ENCODE measurements at regions not wholly inside any gene's neighbourhood (a gene's known extent, or its start where the extent isn't known, plus 50 kb on each side); places are given as distances from the start of the nearest gene placed in this dataset.
A peak's percentile ranks its signal among the peaks of the same experiment; 100 is the strongest.
"Not testable (repeated sequence)": the region's sequence is repeated elsewhere in the genome, so short reads cannot be mapped to it uniquely, and the experiment has no call there.

DNA sequence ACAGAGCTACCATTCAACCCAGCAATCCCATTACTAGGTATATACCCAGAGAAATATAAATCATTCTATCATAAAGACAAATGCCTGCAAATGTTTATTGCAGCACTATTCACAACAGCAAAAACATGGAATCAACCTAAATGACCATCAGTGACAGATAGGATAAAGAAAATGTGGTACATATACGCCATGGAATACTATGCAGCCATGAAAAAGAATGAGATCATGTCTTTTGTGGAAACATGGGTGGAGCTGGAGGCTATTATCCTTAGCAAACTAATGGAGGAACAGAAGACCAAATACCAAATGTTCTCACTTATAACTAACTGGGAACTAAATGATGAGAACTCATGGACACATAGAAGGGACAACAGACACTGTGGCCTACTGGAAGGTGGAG lies 318.9 kb downstream of the ZIC3 start:
- DNase-seq = not testable (repeated sequence)

DNA sequence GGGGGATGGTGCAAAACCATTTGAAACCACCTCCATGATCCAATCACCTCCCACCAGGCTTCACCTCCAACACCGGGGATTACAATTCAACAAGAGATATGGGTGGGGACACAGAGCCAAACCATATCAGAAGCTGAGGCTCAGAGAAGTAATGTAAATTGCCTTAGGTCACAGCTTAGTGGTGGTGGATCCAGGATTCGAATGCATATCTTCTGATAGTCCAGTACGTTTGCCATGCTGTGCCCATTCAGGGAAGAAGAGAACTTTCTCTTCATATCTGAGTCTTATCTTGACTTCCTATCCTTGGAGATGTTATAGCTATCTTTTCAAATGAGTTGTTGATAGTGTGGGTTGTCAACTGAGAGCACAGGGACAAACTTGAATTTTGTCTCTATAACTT lies 325.5 kb downstream of the ZIC3 start:
- no peak for DNase-seq

DNA sequence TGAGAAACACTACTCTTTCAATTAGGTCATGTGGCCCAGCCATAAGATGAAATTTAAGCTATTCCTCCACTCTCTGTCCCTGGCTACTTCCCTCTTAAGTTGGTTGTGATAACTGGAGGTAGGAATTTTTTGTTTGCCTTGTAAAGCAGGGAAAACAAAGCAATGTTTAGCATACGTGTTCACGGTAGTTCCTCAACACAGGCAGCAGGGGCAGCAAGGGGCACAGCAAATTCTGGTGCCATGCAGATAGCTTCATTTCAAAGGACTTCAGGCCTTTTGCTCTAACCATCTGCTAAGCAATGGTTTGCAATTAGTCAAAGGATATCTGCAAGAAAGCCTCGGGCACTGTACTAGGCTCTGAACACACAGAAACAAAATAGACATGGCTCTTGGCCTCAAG lies 330.2 kb downstream of the ZIC3 start:
- DNase-seq = no peak

DNA sequence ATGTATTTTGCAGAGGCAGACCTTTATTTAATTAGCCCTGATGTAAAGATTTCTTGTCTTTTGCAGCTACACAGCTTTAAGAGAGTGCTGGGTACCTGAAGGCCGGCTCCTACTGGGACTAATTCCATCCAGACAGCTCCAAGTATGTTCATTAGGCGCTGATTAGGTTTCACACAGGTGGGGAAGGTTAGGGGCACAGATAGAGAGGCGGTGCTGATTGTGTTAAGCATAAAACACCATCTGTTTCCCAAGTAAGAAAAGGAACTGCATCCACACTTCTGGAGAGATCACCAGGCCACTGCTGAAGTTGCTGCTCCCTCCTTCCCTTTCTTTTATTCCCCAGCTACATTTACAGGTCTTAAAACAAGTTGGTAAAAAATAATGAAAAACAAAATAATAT lies 349.5 kb downstream of the ZIC3 start:
- DNase-seq = peak; percentile 34

DNA sequence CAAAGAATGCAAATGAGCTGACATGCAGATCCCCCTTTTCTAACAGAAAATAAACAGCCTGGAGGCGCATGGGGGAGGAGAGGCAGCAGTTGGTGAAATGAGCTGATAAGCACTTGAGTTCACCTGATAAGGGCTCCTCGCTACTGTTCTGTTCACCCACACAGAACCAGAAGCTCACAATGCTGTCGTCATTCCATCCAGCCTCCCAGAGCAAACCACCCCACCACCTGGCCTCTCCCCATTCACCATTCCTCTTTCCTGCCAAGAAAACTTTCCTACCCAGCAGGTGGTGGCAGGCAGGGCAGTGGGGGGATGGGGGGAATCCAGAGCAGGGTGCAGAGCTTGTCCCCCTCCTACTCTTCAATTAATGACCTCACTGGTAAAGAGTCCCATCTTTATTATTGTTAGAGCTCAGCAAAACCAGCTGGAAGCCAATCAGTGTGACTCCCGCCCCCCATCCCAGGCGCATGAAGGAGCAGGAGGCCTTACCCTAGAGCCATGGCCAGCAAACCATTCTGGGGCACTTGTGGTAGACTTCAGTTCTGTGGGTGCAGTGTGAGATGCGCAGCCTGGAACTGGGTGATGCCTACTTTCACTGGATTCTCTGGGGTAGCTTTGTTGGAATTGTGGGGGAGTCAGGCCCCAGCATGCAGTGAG lies 350.3 kb downstream of the ZIC3 start:
- DNase-seq = peak; percentile 77

DNA sequence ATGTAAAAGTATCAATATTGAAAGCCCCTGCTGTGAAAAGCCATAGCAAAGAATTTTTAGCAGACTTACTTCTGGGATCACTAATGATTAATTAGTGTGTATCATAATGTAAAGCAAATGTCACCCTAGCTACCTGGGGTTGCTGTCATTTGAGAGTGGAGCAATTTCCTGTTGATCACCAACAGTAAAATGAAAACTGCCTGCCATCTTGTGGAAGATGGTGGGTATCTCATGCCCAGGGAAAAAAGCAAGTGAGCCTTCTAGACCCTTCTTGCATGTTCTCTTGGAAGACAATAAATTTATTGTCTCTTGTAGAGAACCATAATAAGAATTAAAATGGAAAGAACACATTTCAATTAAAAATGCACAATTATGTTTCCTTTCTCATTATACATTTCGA lies 360.2 kb downstream of the ZIC3 start:
- peak; percentile 1 for DNase-seq

DNA sequence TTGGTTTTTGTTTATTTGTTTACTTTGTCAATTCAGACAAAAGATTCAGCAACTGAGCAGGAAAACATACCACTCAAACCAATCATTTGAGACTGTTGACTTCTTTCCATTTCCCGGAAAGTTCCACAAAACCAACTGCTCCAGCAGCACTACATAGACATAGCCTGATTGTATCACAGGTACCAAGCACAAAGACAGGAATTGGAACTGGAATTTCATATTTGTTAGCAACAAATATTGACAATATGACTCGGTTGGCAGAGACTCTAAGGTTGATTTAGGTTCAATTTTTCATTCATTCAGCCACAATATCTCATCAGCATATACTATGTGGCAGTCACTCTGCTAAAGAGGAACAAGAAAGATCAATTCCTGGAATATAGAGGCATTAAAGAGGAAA lies 364.0 kb downstream of the ZIC3 start:
- DNase-seq = no peak

DNA sequence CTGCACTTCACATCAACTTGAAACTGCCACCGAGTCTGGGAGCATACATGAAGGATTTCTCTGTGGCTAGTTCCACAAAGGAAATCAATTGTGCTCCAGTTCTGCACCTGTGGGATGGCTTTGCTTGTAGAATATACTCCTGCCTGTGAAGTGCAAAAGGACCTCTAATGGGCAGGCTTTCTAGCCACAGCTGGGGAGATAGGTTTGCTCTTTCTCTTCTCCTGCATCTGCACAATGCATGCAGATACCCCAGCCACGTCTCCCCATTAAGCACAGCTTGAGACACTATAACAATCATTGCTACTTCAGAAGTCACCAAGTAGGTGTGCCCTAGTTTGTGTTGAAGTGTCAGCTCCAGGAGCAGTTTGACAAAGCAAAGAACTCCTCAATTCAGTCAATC lies 364.6 kb downstream of the ZIC3 start:
- no peak for DNase-seq

DNA sequence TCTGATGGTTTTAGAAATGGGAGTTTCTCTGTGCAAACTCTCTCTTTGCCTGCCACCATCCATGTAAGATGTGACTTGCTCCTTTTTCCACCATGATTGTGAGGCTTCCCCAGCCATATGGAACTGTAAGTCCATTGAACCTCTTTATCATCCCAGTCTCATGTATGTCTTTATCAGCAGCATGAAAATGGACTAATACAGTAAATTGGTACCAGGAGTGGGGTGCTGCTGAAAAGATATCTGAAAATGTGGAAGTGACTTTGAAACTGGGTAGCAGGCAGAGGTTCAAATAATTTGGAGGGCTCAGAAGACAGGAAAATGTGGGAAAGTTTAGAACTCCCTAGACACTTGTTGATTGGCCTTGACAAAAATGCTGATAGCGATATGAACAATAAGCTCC lies 368.3 kb downstream of the ZIC3 start:
- not testable (repeated sequence) for DNase-seq

DNA sequence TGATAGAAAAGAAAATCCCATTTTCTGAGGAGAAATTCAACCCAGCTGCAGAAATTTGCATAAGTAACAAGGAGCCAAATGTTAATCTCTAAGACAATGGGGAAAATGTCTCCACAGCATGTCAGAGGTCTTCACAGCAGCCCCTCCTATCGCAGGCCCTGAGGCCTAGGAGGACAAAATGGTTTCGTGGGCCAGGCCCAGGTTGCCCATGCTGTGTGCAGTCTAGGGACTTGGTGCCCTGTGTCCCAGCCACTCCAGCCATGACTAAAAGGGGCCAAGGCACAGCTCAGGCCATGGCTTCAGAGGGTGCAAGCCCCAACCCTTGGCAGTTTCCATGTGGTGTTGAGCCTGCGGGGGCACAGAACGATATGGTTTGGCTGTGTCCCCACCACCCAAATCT lies 369.0 kb downstream of the ZIC3 start:
- DNase-seq = not testable (repeated sequence)

DNA sequence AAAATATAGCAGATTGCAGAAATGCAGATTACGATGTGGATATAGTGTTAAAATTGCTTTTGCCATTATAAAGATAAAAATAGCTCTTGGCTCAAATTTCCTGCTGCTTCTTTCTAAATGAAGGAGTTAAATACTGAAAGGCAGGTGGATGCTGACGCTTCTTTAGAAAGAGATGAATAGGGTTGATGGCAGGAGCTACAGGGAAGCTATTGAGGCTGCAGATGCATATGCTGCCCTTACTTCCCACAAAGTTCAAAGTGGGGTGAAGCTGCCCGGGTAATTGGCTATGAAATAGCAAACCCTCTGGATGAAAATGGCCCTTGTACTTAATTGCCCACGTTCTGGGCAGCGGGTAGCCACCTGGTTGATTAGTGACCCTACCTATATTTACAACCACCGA lies 379.5 kb downstream of the ZIC3 start:
- no peak for DNase-seq

DNA sequence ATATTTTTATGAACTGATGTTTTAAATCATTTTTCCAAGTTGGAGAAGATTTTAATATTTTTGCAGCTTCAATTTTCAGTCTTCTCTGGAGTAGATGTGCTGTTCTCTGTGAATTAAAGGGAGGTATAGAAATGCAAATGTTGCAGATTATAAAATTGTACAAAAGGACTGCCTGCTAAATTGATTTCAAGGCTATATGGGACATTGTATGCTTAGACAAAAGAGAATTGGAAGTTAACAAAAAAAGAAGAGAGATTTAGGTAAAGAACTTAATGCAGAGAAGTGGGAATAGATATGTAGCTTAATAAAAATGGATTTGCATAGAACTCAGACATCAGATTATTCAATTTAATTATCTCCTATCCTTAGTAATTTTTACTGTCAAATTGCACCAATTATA lies 403.3 kb downstream of the ZIC3 start:
- DNase-seq = no peak

DNA sequence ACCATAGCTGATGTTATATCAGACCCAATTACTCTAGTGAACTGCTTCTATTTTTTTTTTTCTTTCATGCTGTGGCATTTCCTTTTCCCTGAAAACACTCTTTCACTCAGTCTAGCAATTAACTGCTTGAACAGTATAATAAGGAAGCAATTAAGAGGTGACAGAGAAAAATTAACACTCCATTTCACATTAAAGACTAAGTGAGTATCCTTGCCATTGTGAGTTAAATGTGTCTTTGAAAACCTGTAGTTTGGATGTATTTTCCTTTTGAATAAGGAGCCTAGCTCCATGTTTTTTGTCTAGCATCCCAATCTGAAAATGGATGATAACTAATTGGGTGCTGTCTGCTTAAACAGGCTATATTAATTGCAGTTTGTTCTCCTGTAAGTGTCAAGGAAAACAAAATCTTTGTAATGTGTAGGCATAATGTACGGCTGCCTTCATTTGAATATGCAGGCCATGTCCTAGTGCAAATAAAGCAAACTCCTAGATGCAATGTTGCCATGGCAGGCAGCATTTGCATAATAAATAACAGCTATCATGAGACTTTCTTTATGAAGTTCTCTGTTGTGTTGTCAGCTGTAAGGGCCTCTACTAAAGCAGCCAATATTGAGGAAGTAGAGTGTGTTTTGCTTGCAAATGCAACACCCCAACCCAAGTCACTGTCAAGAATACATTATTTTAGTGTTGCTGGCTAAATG lies 416.7 kb downstream of the ZIC3 start:
- DNase-seq = no peak

DNA sequence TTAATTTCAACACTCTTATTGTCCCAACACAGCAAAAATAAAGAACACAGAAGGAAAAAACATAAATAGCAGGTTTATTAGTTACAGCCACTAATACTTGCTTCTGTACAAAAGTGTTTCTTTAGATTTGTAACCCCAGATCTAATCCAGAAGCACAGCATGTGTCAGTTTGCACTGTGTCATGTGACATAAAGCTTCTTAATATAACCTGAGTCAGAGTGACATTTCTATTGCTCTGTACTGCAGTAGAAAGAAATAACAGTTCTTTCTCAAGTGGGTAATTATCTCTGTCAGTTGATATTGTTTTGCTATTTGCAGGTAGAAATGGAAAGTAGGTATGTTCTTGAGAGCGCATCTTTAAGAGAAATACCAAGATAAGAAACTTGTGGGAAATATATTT lies 422.5 kb downstream of the ZIC3 start:
- no peak for DNase-seq

DNA sequence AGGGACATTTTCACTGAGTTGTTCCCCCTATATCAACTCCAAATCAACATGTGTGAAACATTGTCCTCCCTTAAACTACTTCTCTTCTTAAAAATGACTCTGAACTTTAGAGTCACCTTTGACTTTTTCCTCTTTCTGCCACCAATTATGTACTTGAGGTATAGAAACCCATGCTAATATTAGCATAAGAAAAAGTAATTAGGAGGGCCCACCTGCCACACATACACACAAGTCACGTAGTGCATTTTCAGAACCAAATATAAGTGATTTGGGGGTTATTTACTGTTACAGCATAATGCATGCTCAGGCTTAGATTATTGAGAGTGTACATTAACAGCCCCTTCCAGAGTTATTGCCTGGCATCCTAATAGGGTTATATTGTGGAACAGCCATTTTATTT lies 432.7 kb downstream of the ZIC3 start:
- DNase-seq = no peak

DNA sequence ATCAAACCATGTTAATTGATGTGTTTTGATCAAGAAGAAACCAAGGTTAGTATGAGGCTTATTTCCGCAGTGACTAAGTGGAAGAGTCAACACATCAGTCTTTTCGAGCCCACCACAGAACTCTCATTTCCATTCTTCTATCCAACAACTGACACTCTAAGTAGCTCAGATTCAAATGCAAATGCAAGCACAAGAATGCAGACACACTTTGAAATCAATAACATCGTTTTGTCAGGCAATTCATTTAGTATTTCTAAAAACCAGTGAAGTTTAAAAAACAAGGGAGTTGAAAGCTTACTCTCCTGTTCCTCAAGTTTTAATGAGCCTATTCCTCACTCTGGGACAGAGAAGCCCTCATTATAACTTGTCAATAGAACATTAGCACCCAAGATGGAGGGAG lies 433.1 kb downstream of the ZIC3 start:
- DNase-seq = no peak

DNA sequence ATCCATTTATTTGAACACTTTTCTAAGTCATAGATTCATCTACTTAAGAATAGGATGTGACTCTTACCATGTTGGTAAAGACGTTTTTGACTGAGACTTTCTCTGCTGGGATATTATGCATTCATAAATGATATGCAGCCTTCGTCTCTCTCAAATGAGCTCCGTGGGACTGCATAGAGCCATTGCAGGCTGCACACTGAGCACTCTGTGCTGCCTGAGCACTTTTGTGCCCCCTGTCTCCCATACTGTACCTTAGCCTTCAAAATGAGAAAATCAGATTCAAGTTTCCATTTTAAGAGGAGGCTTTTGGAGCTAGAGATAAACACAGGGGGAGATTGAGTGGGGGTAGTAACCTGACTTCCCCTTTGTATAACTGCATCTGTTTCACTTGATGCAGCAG lies 433.6 kb downstream of the ZIC3 start:
- no peak for DNase-seq

DNA sequence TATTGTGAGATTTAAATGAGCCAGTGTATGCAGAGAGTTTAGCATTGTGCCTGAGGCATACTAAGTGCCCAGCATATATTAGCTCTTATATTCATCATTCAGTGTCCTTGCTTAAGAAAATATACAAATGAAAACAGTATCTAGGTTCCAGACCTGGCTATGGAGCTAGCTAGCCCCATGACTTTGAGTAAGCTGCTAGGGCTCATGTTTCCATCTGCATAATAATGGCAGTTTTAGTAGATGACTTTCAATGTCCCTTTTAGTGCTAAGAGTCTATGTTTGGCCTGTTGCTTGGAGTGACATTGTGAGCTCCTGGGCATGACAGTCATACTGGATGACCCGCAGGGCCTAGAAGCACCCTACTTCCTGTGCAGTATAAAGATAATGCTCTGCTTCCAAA lies 435.3 kb downstream of the ZIC3 start:
- no peak for DNase-seq

DNA sequence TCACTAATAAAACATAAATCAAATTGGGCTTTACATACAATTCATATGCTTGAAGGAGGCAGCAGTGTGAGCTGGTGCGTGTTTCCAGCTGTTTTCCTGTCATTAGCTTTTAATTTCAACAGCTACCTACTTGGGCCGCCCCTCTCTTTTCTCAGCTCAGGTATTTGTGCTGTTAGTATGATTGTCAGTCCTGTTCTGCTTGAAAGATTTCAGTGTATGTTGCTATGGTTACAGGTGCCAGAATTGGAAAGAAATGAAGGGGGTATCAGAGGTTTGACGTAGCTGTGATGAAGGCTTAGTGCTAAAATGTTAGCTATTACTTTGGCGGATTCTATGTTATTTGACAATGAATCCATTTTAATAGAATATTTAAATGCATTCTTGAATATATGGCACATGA lies 440.3 kb downstream of the ZIC3 start:
- DNase-seq = no peak

DNA sequence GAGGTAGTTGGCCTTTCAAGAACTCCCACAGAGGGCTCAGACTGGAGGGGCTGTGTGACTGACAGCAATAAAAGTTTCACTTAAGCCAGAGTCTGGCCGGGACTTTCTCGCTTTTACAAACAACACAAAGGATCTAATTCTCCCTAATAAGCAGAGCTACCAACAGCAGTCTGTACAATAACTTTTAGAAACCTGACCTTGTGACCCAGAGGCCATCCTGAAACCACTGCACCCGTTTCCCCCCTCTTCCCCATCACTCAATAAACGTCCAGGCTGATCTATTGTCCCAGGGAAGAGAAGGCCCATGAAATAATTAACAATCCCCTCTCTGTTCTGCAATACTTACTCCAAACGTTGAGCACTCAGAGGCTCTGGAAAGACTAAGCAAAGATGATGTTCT lies 442.4 kb downstream of the ZIC3 start:
- DNase-seq = no peak

DNA sequence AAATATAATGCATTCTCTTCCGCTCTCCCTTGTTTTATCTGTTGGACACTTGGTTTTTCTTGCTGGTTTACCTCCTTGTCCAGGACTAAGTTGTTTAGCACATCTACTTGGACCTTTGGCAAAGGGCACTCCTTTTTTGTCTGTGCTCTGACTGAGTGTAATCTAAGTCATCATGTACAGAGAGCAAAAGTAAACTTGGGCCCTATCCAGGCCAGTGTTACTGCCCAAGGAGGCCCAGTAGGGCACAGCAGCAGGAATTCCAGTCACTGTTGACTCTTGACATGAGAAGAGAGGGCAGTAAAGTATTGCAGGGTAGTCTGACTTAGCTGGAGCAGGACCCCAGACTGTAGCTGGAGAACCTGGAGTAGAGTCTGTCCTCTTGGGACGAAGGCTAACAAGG lies 445.5 kb downstream of the ZIC3 start:
- no peak for DNase-seq

DNA sequence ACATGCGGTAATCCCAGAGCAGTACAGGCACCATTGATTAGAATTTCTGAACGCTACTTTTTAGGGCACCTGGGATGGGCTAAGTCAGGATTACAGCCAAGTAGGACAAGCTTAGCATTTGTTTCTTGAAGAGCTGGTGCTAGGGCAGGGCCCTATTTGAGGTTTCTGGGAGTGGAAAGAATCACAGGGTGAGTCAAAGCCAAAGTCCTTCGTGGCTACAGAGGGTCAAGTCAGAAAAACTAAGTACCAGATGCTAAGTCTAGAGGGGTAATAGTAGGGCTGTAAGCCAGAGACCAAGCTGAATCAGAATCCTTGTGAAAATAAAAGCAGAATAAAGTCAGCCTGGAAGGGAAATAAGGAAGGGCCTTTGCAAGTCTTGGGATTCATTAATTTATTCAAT lies 448.6 kb downstream of the ZIC3 start:
- DNase-seq = no peak

DNA sequence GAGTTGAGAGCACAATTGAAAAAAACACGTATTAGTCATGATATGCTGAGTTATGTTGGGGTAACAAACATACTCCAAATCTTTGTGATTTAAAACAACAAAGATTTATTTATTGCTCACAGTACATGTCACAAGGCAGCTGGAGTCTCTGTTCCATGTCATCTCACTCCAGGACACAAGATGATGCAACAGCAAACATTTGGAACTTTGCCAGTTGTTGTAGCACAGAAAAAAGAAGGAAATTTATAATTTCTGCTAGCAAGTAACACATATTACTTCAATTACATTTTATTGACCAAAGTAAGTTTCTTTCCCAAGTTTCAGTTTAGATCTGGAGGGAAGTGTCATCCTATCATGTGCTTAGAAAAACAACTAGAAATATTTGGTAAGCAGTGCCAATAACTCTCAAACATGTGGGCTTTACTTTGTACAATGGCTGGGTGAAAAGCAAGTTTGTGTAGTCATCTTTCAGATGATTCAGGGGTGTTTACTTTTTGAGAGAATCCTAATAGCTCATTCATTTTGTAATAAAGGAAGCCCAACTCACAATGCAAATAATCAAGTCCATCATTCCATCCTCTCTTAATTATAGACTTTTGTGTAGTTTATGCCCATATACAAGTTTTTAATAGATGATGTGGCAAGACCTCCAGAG lies 452.3 kb downstream of the ZIC3 start:
- no peak for DNase-seq

DNA sequence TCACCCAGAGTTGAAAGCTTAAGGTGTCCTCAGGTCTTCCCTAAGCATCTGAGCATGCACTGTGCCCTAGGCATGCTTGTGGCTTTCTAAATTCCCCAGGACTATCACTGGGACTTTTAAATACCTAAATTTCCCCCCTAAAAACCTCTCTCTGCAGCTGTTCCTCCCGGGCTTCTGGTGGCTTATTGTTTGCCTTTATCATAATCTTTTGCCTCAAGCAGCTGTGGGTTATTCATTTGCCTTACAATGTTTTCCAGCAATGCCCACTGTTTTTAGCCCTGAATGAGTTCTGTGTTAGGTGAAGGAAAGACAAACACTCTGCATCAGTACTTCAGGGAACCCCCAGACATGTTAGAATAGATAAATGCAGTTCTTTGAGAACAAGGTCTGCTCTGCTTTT lies 455.0 kb downstream of the ZIC3 start:
- no peak for DNase-seq

DNA sequence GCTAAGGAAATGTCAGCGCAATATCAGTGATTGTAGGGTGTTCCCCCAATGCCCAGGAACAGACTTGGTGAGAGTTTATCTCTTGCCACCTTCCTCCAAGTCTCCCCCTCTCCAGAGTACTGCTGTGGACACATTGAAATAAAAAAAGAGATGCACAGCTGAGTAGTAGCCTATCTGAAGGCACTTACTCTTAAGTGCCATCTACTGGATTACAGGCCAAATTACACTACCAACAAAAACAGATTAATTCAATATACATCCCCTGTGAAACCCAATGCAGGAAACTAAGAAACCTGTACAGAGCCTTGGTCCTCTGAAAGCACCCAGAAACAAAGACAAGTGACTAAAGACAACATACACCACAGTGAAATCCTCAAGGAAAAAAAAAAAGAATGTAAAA lies 460.3 kb downstream of the ZIC3 start:
- no peak for DNase-seq
